ENCODE measurements at regions not wholly inside any gene's neighbourhood (a gene's known extent, or its start where the extent isn't known, plus 50 kb on each side); places are given as distances from the start of the nearest gene placed in this dataset.

- TF ChIP-seq CTCF (IDR thresholded peaks at IDR 0.05) = no peak
Measured at GRCh38 chr5:154630410-154630809, 124.8 kb upstream of the LARP1 start.

GRCh38 chr5:154628685-154629084 is 126.5 kb upstream of the LARP1 start:
- TF ChIP-seq CTCF (IDR thresholded peaks at IDR 0.05) = no peak

GRCh38 chr5:154627698-154628678 is 127.2 kb upstream of the LARP1 start:
- TF ChIP-seq CTCF (IDR thresholded peaks at IDR 0.05) = no peak

GRCh38 chr5:154626876-154627557 is 128.2 kb upstream of the LARP1 start:
- no peak for TF ChIP-seq CTCF (IDR thresholded peaks at IDR 0.05)

GRCh38 chr5:154625031-154625430 is 130.1 kb upstream of the LARP1 start:
- no peak for TF ChIP-seq CTCF (IDR thresholded peaks at IDR 0.05)

GRCh38 chr5:154624341-154624740 is 130.8 kb upstream of the LARP1 start:
- TF ChIP-seq CTCF (IDR thresholded peaks at IDR 0.05) = no peak

- TF ChIP-seq CTCF (IDR thresholded peaks at IDR 0.05) = no peak
Measured at GRCh38 chr5:154620411-154620810, 134.8 kb upstream of the LARP1 start.
